Suprapubic skin (tissue), 4 donors: ENCODE measurements at regions not wholly inside any gene's neighbourhood (a gene's known extent, or its start where the extent isn't known, plus 50 kb on each side); places are given as distances from the start of the nearest gene placed in this dataset.

Source experiments
- DNase-seq, 2 donors: peaks; one replicate each; pipeline ENCODE4 v3.0.0-alpha.2; 2019; ENCODE audit warnings: low spot score in 2 of 2
- H3K27ac ChIP-seq: fragments of 200-600 bp; sonication (generic); one replicate; pipeline ENCODE4 v1.5.1; 2019
- H3K27me3 ChIP-seq: fragments of 200-600 bp; sonication (generic); one replicate; pipeline ENCODE4 v1.5.1; 2019
- H3K36me3 ChIP-seq: fragments of 200-600 bp; sonication (generic); one replicate; pipeline ENCODE4 v1.5.1; 2019
- H3K4me1 ChIP-seq: fragments of 200-600 bp; sonication (generic); one replicate; pipeline ENCODE4 v1.5.1; 2019
- H3K4me3 ChIP-seq: fragments of 200-600 bp; sonication (generic); one replicate; pipeline ENCODE4 v1.5.1; 2019; ENCODE audit warnings: mild to moderate bottlenecking
- H3K9me3 ChIP-seq: fragments of 200-600 bp; sonication (generic); one replicate; pipeline ENCODE4 v1.5.1; 2019
- EP300 ChIP-seq: sonication (generic); formaldehyde crosslinking; IDR thresholded peaks from one replicate; pipeline ENCODE4 v1.6.1; 2017; ENCODE audit warnings: antibody characterized with exemption
- POLR2A ChIP-seq, 2 donors: fragments of 450-650 bp; IDR thresholded peaks; one replicate each; pipeline ENCODE4 v1.6.1; 2017; ENCODE audit warnings: antibody characterized with exemption in 2 of 2, mild to moderate bottlenecking in 2 of 2, moderate library complexity in 2 of 2
- POLR2AphosphoS5 ChIP-seq, 3 donors: sonication (generic); formaldehyde crosslinking; IDR thresholded peaks; one replicate each; pipeline ENCODE4 v1.6.1; 2017; ENCODE audit warnings: antibody characterized with exemption in 3 of 3
- WGBS: methylation state at CpG from one replicate; pipeline ENCODE4 v1.1.5; 2018; 5-methylcytosine and 5-hydroxymethylcytosine counted together
- TF ChIP-seq, protein P1 (sequence below), 2 donors: fragments of 200-600 bp in 1 of 2; fragments of 450-650 bp in 1 of 2; sonication (generic) in 1 of 2; IDR thresholded peaks; one replicate each; pipeline ENCODE4 v1.5.1; 2016 to 2019; ENCODE audit warnings: antibody characterized with exemption in 2 of 2, mild to moderate bottlenecking in 1 of 2, moderate library complexity in 1 of 2

DNA sequence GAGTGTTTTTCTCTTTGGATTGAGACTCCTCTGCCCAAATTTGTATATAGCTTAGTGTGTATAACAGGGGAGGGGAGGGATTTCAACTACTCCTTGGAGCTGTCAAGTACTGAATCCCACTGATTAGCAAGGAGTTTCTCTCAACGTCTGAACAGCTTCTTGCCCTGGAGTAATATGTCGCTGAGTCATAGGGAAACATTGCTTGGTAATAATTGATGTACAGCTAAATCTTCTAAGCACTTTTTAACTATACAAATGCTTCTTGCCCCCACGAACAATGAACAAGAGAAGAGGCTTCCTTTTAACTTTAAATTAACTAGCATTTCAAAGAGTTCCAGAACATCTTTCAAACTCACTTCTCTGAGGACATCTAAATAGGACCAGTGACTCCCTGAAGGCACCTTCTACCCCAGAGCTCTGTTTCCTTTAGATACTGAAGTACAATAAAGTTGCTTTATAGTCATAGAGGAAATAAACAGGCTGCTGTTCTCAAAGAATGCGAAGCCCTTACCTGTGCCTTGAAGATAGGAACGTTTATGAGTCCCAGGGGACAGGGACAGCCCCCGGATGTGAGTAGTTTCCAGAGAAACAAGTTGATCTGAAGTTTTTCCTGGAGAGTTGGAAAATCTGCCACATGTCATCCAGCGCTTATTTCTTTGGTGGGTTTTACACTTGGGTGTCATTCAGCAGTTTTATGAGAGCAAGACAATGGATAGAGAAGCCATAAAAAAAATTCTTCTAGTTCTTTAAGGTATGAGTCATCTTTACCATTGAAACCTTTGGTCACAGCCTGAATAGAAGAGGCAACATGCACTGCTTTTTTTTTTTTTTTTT lies 462.5 kb upstream of the BTBD3 start:
- Histone ChIP-seq H3K27ac (no peak overlapping the region), H3K4me1 (peaks cover 17% of the 10 kb centered on the region), H3K9me3 (no peaks in the 10 kb centered on the region), H3K36me3 (no peaks in the 10 kb centered on the region), H3K27me3 (no peaks in the 10 kb centered on the region), H3K4me3 (no peak overlapping the region)
- 31% methylated on average over 7 of the region's 7 CpGs for WGBS
- no peak for DNase-seq
- TF ChIP-seq, protein P1, sequence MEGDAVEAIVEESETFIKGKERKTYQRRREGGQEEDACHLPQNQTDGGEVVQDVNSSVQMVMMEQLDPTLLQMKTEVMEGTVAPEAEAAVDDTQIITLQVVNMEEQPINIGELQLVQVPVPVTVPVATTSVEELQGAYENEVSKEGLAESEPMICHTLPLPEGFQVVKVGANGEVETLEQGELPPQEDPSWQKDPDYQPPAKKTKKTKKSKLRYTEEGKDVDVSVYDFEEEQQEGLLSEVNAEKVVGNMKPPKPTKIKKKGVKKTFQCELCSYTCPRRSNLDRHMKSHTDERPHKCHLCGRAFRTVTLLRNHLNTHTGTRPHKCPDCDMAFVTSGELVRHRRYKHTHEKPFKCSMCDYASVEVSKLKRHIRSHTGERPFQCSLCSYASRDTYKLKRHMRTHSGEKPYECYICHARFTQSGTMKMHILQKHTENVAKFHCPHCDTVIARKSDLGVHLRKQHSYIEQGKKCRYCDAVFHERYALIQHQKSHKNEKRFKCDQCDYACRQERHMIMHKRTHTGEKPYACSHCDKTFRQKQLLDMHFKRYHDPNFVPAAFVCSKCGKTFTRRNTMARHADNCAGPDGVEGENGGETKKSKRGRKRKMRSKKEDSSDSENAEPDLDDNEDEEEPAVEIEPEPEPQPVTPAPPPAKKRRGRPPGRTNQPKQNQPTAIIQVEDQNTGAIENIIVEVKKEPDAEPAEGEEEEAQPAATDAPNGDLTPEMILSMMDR (IDR thresholded peaks at IDR 0.05), result no peak
- no peak for TF ChIP-seq POLR2A (IDR thresholded peaks at IDR 0.05)
- no peak for TF ChIP-seq EP300
- no peak for TF ChIP-seq POLR2AphosphoS5 (IDR thresholded peaks at IDR 0.05)

- Histone ChIP-seq H3K9me3 (no peaks in the 10 kb centered on the region), H3K4me1 (peaks cover 6% of the 10 kb centered on the region), H3K4me3 (no peak overlapping the region), H3K27ac (no peak overlapping the region), H3K36me3 (no peaks in the 10 kb centered on the region), H3K27me3 (no peaks in the 10 kb centered on the region)
- WGBS, result 79% methylated on average over 5 of the region's 5 CpGs
- TF ChIP-seq POLR2AphosphoS5 (IDR thresholded peaks at IDR 0.05) (no peak), EP300 (no peak), POLR2A (IDR thresholded peaks at IDR 0.05) (no peak)
- TF ChIP-seq, protein P1 (IDR thresholded peaks at IDR 0.05), result no peak
- no peak for DNase-seq
These were observed 460.2 kb upstream of the BTBD3 start for GRCh38 chr20:11457488-11457887.

- Histone ChIP-seq H3K27me3 (no peaks in the 10 kb centered on the region), H3K36me3 (no peaks in the 10 kb centered on the region), H3K9me3 (no peaks in the 10 kb centered on the region), H3K4me1 (no peaks in the 10 kb centered on the region), H3K4me3 (no peak overlapping the region), H3K27ac (no peak overlapping the region)
- DNase-seq, result no peak
- TF ChIP-seq POLR2AphosphoS5 (IDR thresholded peaks at IDR 0.05) (no peak), POLR2A (IDR thresholded peaks at IDR 0.05) (no peak), EP300 (no peak)
- TF ChIP-seq, protein P1 (IDR thresholded peaks at IDR 0.05), result no peak
- 40% methylated on average over 2 of the region's 2 CpGs for WGBS
These were observed 458.4 kb upstream of the BTBD3 start for GRCh38 chr20:11459090-11459890.

GRCh38 chr20:11467436-11467835 lies 450.3 kb upstream of the BTBD3 start:
- DNase-seq, result no peak
- no peaks in the 10 kb centered on the region for H3K4me1 ChIP-seq
- no peaks in the 10 kb centered on the region for H3K9me3 ChIP-seq
- no peak overlapping the region for H3K27ac ChIP-seq
- TF ChIP-seq EP300 (no peak), POLR2A (IDR thresholded peaks at IDR 0.05) (no peak)
- TF ChIP-seq, protein P1 (IDR thresholded peaks at IDR 0.05), result no peak
- H3K4me3 ChIP-seq, result no peak overlapping the region
- H3K36me3 ChIP-seq, result no peaks in the 10 kb centered on the region
- H3K27me3 ChIP-seq, result no peaks in the 10 kb centered on the region

DNA sequence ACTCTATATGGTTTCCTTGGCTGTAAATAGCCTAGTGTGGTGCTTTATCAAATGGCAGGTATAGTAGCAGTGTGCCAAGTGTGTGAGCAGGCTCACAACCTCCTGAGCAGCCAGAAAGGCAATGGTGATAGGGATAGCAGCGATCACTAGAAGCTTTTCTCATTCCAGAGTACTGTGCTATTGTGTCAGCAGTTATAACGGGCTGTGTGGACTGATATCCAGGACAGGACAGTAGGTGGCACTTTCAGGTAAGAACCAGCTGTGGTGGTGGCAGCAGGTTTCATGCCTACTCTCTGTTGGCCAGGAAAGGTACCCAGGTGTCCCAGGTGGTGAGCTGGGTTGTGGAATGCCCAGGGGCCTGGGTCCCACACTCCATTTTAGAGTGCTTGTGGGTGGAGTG lies 448.8 kb upstream of the BTBD3 start:
- no peaks in the 10 kb centered on the region for H3K9me3 ChIP-seq
- no peak for DNase-seq
- WGBS, result 83% methylated on average over 2 of the region's 2 CpGs
- no peaks in the 10 kb centered on the region for H3K27me3 ChIP-seq
- H3K36me3 ChIP-seq, result no peaks in the 10 kb centered on the region
- H3K4me3 ChIP-seq, result no peak overlapping the region
- no peak overlapping the region for H3K27ac ChIP-seq
- TF ChIP-seq POLR2AphosphoS5 (IDR thresholded peaks at IDR 0.05) (no peak), POLR2A (IDR thresholded peaks at IDR 0.05) (no peak), EP300 (no peak)
- TF ChIP-seq, protein P1 (IDR thresholded peaks at IDR 0.05), result no peak
- H3K4me1 ChIP-seq, result no peaks in the 10 kb centered on the region
